HepG2 (cell line): ENCODE measurements at regions not wholly inside any gene's neighbourhood (a gene's known extent, or its start where the extent isn't known, plus 50 kb on each side); places are given as distances from the start of the nearest gene placed in this dataset.
A peak's percentile ranks its signal among the peaks of the same experiment; 100 is the strongest.

ENCODE experiments used
- AKAP8 ChIP-seq: sonication (generic); formaldehyde crosslinking; IDR thresholded peaks from 2 replicates; pipeline ENCODE4 v1.5.1; 2020; ENCODE audit warnings: mild to moderate bottlenecking, missing genetic modification reagents
- FOSL1 ChIP-seq: sonication (generic); formaldehyde crosslinking; IDR thresholded peaks from 2 replicates; pipeline ENCODE4 v1.9.0; 2021; ENCODE audit warnings: missing genetic modification reagents, borderline replicate concordance
- FOXM1 ChIP-seq: sonication (generic); formaldehyde crosslinking; IDR thresholded peaks from 2 replicates; pipeline ENCODE4 v1.5.0; 2020; ENCODE audit warnings: missing genetic modification reagents
- HDAC6 ChIP-seq: fragments of 200-600 bp; sonication (generic); IDR thresholded peaks from 2 replicates; pipeline ENCODE4 v1.7.0; 2017; ENCODE audit warnings: mild to moderate bottlenecking, antibody characterized with exemption, low read length, low read depth
- MAFF ChIP-seq: IDR thresholded peaks from 2 replicates; pipeline ENCODE4 v1.6.1; 2011; ENCODE audit warnings: low read depth, low read length, improper control_type of control experiment
- MXD4 ChIP-seq: IDR thresholded peaks from 2 replicates; pipeline ENCODE4 v1.6.1; 2016; ENCODE audit warnings: mild to moderate bottlenecking, missing biosample characterization, missing genetic modification reagents
- NBN ChIP-seq: fragments of 450-650 bp; conservative IDR thresholded peaks from 2 replicates; pipeline ENCODE4 v1.6.1; 2017
- POGZ ChIP-seq: sonication (generic); formaldehyde crosslinking; IDR thresholded peaks from 2 replicates; pipeline ENCODE4 v1.4.0; 2020; ENCODE audit warnings: mild to moderate bottlenecking, missing genetic modification reagents
- SNRNP70 ChIP-seq: fragments of 200-400 bp; formaldehyde crosslinking; IDR thresholded peaks from 2 replicates; pipeline ENCODE4 v1.6.1; 2017; ENCODE audit warnings: mild to moderate bottlenecking, low read depth, low read length, moderate library complexity
- SP140L ChIP-seq: sonication (generic); formaldehyde crosslinking; IDR thresholded peaks from 2 replicates; pipeline ENCODE4 v1.4.0; 2020; ENCODE audit warnings: missing genetic modification reagents, borderline replicate concordance
- SUZ12 ChIP-seq: fragments of 150-350 bp; IDR thresholded peaks from 2 replicates; pipeline ENCODE4 v1.6.1; 2014; ENCODE audit warnings: low read depth, low read length
- ZC3H4 ChIP-seq: sonication (generic); formaldehyde crosslinking; IDR thresholded peaks from 2 replicates; pipeline ENCODE4 v1.4.0; 2020; ENCODE audit warnings: missing genetic modification reagents, borderline replicate concordance
- ZFYVE20 ChIP-seq: sonication (generic); formaldehyde crosslinking; IDR thresholded peaks from 2 replicates; pipeline ENCODE4 v1.8.0; 2023; ENCODE audit warnings: low read depth, mild to moderate bottlenecking, moderate library complexity, missing genetic modification reagents, borderline replicate concordance
- ZKSCAN1 ChIP-seq: fragments of 150-350 bp; IDR thresholded peaks from 2 replicates; pipeline ENCODE4 v1.6.1; 2014; ENCODE audit warnings: low read length
- ZNF253 ChIP-seq: sonication (generic); formaldehyde crosslinking; IDR thresholded peaks from 2 replicates; pipeline ENCODE4 v1.8.0; 2022; ENCODE audit warnings: mild to moderate bottlenecking, missing genetic modification reagents, borderline replicate concordance
- ZNF329 ChIP-seq: sonication (generic); formaldehyde crosslinking; IDR thresholded peaks from 2 replicates; pipeline ENCODE4 v1.9.0; 2021; ENCODE audit warnings: low read depth, mild to moderate bottlenecking, missing genetic modification reagents
- ZNF383 ChIP-seq: sonication (generic); formaldehyde crosslinking; IDR thresholded peaks from 2 replicates; pipeline ENCODE4 v1.4.0; 2020; ENCODE audit warnings: missing genetic modification reagents, mild to moderate bottlenecking, borderline replicate concordance
- ZNF510 ChIP-seq: sonication (generic); formaldehyde crosslinking; IDR thresholded peaks from 2 replicates; pipeline ENCODE4 v1.4.0; 2020; ENCODE audit warnings: low read depth, mild to moderate bottlenecking, missing genetic modification reagents
- ZNF564 ChIP-seq: sonication (generic); formaldehyde crosslinking; IDR thresholded peaks from 2 replicates; pipeline ENCODE4 v1.8.1; 2023; ENCODE audit warnings: mild to moderate bottlenecking, missing genetic modification reagents
- ZNF746 ChIP-seq: sonication (generic); formaldehyde crosslinking; IDR thresholded peaks from 2 replicates; pipeline ENCODE4 v1.8.0; 2022; ENCODE audit warnings: mild to moderate bottlenecking, missing genetic modification reagents
- ZNF768 ChIP-seq: sonication (generic); formaldehyde crosslinking; IDR thresholded peaks from 2 replicates; pipeline ENCODE4 v1.4.0; 2020; ENCODE audit warnings: missing genetic modification reagents
- TF ChIP-seq, protein P1 (sequence below): sonication (generic); formaldehyde crosslinking; IDR thresholded peaks from 2 replicates; pipeline ENCODE4 v1.9.0; 2021; ENCODE audit warnings: missing genetic modification reagents, mild to moderate bottlenecking, borderline replicate concordance
- TF ChIP-seq, protein P2 (sequence below): sonication (generic); formaldehyde crosslinking; IDR thresholded peaks from 2 replicates; pipeline ENCODE4 v1.4.0; 2020; ENCODE audit warnings: missing genetic modification reagents, low read depth, mild to moderate bottlenecking, borderline replicate concordance
- TF ChIP-seq, protein P3 (sequence below): sonication (generic); formaldehyde crosslinking; IDR thresholded peaks from 2 replicates; pipeline ENCODE4 v1.5.0; 2020; ENCODE audit warnings: missing genetic modification reagents
- TF ChIP-seq, protein P4 (sequence below): sonication (generic); formaldehyde crosslinking; IDR thresholded peaks from 2 replicates; pipeline ENCODE4 v1.8.0; 2022; ENCODE audit warnings: missing genetic modification reagents, mild to moderate bottlenecking, inconsistent platforms, borderline replicate concordance
- TF ChIP-seq, protein P5 (sequence below): sonication (generic); formaldehyde crosslinking; IDR thresholded peaks from 2 replicates; pipeline ENCODE4 v1.4.0; 2020; ENCODE audit warnings: mild to moderate bottlenecking, missing genetic modification reagents
- TF ChIP-seq, protein P6 (sequence below): sonication (generic); formaldehyde crosslinking; IDR thresholded peaks from 2 replicates; pipeline ENCODE4 v1.4.0; 2020; ENCODE audit warnings: mild to moderate bottlenecking, missing genetic modification reagents

DNA sequence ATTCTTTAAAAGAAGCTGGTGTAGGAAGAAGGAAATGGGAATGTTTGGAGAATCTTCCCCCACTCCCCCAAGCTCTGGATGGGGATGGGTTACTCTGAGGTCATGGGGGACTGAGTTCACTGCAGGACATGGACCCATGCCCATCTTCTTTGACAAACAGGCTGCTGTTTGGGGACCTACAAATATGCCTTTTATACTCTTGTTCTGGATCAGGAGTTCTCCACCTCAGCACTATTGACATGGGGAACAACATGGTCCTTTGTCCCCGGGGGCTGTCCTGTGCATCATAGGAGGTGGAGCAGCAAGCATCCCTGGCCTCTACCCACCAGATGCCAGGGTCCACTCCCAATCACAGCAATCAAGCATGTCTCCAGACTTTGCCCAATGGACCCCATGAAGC is 365.8 kb upstream of the C1orf174 start (continued):
- no peak for TF ChIP-seq SP140L
- TF ChIP-seq NBN = no peak
- TF ChIP-seq, protein P1, sequence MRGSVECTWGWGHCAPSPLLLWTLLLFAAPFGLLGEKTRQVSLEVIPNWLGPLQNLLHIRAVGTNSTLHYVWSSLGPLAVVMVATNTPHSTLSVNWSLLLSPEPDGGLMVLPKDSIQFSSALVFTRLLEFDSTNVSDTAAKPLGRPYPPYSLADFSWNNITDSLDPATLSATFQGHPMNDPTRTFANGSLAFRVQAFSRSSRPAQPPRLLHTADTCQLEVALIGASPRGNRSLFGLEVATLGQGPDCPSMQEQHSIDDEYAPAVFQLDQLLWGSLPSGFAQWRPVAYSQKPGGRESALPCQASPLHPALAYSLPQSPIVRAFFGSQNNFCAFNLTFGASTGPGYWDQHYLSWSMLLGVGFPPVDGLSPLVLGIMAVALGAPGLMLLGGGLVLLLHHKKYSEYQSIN (CRISPR knock-in tag) = no peak
- TF ChIP-seq ZNF768 (CRISPR knock-in tag) = no peak
- no peak for TF ChIP-seq FOSL1 (CRISPR knock-in tag)
- no peak for TF ChIP-seq FOXM1 (CRISPR knock-in tag)
- TF ChIP-seq, protein P2, sequence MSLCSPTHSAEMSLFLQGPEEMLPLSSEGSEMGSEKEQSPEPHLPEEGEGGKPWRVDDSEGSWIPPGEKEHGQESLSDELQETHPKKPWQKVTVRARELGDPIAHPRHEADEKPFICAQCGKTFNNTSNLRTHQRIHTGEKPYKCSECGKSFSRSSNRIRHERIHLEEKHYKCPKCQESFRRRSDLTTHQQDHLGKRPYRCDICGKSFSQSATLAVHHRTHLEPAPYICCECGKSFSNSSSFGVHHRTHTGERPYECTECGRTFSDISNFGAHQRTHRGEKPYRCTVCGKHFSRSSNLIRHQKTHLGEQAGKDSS (CRISPR knock-in tag) = no peak
- TF ChIP-seq ZNF383 = no peak
- TF ChIP-seq, protein P3, sequence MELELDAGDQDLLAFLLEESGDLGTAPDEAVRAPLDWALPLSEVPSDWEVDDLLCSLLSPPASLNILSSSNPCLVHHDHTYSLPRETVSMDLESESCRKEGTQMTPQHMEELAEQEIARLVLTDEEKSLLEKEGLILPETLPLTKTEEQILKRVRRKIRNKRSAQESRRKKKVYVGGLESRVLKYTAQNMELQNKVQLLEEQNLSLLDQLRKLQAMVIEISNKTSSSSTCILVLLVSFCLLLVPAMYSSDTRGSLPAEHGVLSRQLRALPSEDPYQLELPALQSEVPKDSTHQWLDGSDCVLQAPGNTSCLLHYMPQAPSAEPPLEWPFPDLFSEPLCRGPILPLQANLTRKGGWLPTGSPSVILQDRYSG (CRISPR knock-in tag) = no peak
- no peak for TF ChIP-seq AKAP8 (CRISPR knock-in tag)
- 0 out of 2 replicates have a peak, but pooled peaks have one; percentile 21 for TF ChIP-seq POGZ (CRISPR knock-in tag)
- no peak for TF ChIP-seq ZNF564 (CRISPR knock-in tag)
- TF ChIP-seq, protein P4, sequence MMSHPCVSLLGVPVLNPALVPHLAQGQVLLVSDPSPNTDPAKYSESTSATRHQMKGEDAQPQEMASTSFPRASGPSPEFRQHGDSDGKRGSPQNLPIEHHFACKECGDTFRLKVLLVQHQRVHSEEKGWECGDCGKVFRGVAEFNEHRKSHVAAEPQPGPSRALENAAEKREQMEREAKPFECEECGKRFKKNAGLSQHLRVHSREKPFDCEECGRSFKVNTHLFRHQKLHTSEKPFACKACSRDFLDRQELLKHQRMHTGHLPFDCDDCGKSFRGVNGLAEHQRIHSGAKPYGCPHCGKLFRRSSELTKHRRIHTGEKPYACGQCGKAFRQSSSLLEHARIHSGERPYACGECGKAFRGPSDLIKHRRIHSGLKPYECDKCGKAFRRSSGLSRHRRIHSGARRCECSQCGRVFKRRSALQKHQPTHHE (CRISPR knock-in tag) = no peak
- TF ChIP-seq ZC3H4 (CRISPR knock-in tag) = no peak
- TF ChIP-seq ZNF253 (CRISPR knock-in tag) = no peak
- no peak for TF ChIP-seq ZNF510 (CRISPR knock-in tag)
- no peak for TF ChIP-seq HDAC6
- TF ChIP-seq ZNF329 = no peak
- TF ChIP-seq ZKSCAN1 = no peak
- no peak for TF ChIP-seq SNRNP70
- TF ChIP-seq, protein P5, sequence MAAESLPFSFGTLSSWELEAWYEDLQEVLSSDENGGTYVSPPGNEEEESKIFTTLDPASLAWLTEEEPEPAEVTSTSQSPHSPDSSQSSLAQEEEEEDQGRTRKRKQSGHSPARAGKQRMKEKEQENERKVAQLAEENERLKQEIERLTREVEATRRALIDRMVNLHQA (CRISPR knock-in tag) = no peak
- TF ChIP-seq SUZ12 = no peak
- TF ChIP-seq, protein P6, sequence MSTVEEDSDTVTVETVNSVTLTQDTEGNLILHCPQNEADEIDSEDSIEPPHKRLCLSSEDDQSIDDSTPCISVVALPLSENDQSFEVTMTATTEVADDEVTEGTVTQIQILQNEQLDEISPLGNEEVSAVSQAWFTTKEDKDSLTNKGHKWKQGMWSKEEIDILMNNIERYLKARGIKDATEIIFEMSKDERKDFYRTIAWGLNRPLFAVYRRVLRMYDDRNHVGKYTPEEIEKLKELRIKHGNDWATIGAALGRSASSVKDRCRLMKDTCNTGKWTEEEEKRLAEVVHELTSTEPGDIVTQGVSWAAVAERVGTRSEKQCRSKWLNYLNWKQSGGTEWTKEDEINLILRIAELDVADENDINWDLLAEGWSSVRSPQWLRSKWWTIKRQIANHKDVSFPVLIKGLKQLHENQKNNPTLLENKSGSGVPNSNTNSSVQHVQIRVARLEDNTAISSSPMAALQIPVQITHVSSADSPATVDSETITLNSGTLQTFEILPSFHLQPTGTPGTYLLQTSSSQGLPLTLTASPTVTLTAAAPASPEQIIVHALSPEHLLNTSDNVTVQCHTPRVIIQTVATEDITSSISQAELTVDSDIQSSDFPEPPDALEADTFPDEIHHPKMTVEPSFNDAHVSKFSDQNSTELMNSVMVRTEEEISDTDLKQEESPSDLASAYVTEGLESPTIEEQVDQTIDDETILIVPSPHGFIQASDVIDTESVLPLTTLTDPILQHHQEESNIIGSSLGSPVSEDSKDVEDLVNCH = no peak
- TF ChIP-seq MXD4 (CRISPR knock-in tag) = no peak
- TF ChIP-seq ZFYVE20 (CRISPR knock-in tag) = no peak
- TF ChIP-seq MAFF = 0 out of 2 replicates have a peak, but pooled peaks have one; percentile 17
- no peak for TF ChIP-seq ZNF746 (CRISPR knock-in tag)
